HCT116 (cell line): ENCODE measurements at regions not wholly inside any gene's neighbourhood (a gene's known extent, or its start where the extent isn't known, plus 50 kb on each side); places are given as distances from the start of the nearest gene placed in this dataset.

Experiments
- ATAC-seq: fragments of 200-7000 bp; cut with Tn5 transposase; 2 replicates; pipeline ENCODE4 v1.9.1; 2020; ENCODE audit warnings: mild to moderate bottlenecking, moderate library complexity
- BruUV-seq: library from RNA; stranded (reverse); fragments of 400-500 nt; replicated peaks from 2 replicates; lab custom pipeline; 2021; lab: Mats Ljungman, UMichigan
- CTCF ChIA-PET: fragments of 300-600 bp; sonication (Branson Sonifier 250); formaldehyde crosslinking; loops from one replicate; lab custom pipeline; 2021; ENCODE audit warnings: antibody characterized with exemption; lab: Charles Lee
- POLR2A ChIA-PET: fragments of 300-600, 350-600 bp; sonication (Branson Sonifier 250); formaldehyde crosslinking; loops from one replicate; lab custom pipeline; 2021; ENCODE audit warnings: antibody characterized with exemption; lab: Charles Lee
- RAD21 ChIA-PET, 2 experiments: fragments of 300-600 bp; sonication (Branson Sonifier 250); formaldehyde crosslinking; loops; one replicate each; lab custom pipeline; 2023; ENCODE audit warnings: low total read pairs in 2 of 2; ENCODE audit not compliant: uncharacterized antibody in 2 of 2, unreplicated experiment in 2 of 2, low non-redundant PET in 1 of 2; lab: Charles Lee
- DNase-seq: peaks from one replicate; pipeline ENCODE4 v3.0.0-alpha.2; 2010; ENCODE audit warnings: low read depth, low spot score
- H2AFZ ChIP-seq: fragments of 200-600 bp; shearing (Covaris generic), sonication (generic); 2 replicates; pipeline ENCODE4 v1.6.1; 2017; ENCODE audit warnings: low read depth, mixed run types, mixed read lengths, antibody characterized with exemption, low read length; ENCODE audit not compliant: poor library complexity, severe bottlenecking
- H3K27ac ChIP-seq: 2 replicates; pipeline ENCODE4 v1.5.1; 2012; ENCODE audit warnings: low read depth, low read length
- H3K27me3 ChIP-seq: fragments of 200-600 bp; sonication (generic); 2 replicates; pipeline ENCODE4 v1.6.1; 2016; ENCODE audit warnings: mixed run types, low read length, mixed read lengths; ENCODE audit not compliant: insufficient read depth
- H3K36me3 ChIP-seq, 2 experiments: fragments of 200-500 bp in 1 of 2; fragments of 200-600 bp in 1 of 2; sonication (Bioruptor generic) in 1 of 2; sonication (generic) in 1 of 2; 2 replicates each; pipeline versions ENCODE4 v1.5.1 to v1.6.1; 2014 to 2016; ENCODE audit warnings: low read length in 2 of 2, inconsistent platforms in 1 of 2, mixed read lengths in 1 of 2, mixed run types in 1 of 2; ENCODE audit not compliant: insufficient read depth in 2 of 2, control insufficient read depth in 1 of 2
- H3K4me1 ChIP-seq, 2 experiments: fragments of 200-600 bp in 1 of 2; sonication (generic) in 1 of 2; 2 replicates each; pipeline versions ENCODE4 v1.5.1 to v1.6.1; 2012 to 2017; ENCODE audit warnings: low read length in 2 of 2, inconsistent platforms in 1 of 2, mild to moderate bottlenecking in 1 of 2, mixed read lengths in 1 of 2, mixed run types in 1 of 2, moderate library complexity in 1 of 2; ENCODE audit not compliant: insufficient read depth in 2 of 2, control insufficient read depth in 1 of 2
- H3K4me2 ChIP-seq: fragments of 200-600 bp; sonication (generic); 2 replicates; pipeline ENCODE4 v1.6.1; 2017; ENCODE audit warnings: mixed run types, low read length, mixed read lengths
- H3K4me3 ChIP-seq, 2 experiments: fragments of 200-600 bp in 1 of 2; sonication (generic) in 1 of 2; replicated peaks in 1 of 2; 2 replicates each; pipeline ENCODE4 v1.5.1; 2011 to 2016; ENCODE audit warnings: low read length in 2 of 2, control low read depth in 1 of 2, low read depth in 1 of 2, mild to moderate bottlenecking in 1 of 2, mixed read lengths in 1 of 2, mixed run types in 1 of 2
- H3K79me2 ChIP-seq: fragments of 200-600 bp; sonication (generic); 2 replicates; pipeline ENCODE4 v1.6.1; 2017; ENCODE audit warnings: mild to moderate bottlenecking, mixed run types, low read length, moderate library complexity, mixed read lengths; ENCODE audit not compliant: insufficient read depth
- H3K9ac ChIP-seq: fragments of 200-600 bp; sonication (generic); 2 replicates; pipeline ENCODE4 v1.6.1; 2016; ENCODE audit warnings: low read length, mixed read lengths
- H3K9me2 ChIP-seq: fragments of 200-600 bp; sonication (generic), shearing (Covaris generic); 2 replicates; pipeline ENCODE4 v1.6.1; 2017; ENCODE audit warnings: mixed run types, mild to moderate bottlenecking, moderate library complexity; ENCODE audit not compliant: insufficient read depth
- H3K9me3 ChIP-seq, 2 experiments: fragments of 200-500 bp in 1 of 2; fragments of 200-600 bp in 1 of 2; sonication (Bioruptor generic) in 1 of 2; sonication (generic) in 1 of 2; 2 replicates each; pipeline ENCODE4 v1.6.1; 2014 to 2017; ENCODE audit warnings: low read length in 2 of 2, mixed read lengths in 2 of 2, inconsistent platforms in 1 of 2, low read depth in 1 of 2, mild to moderate bottlenecking in 1 of 2, mixed run types in 1 of 2, moderate library complexity in 1 of 2; ENCODE audit not compliant: control insufficient read depth in 1 of 2, insufficient read depth in 1 of 2
- H4K20me1 ChIP-seq: fragments of 200-600 bp; sonication (generic), shearing (Covaris generic); 2 replicates; pipeline ENCODE4 v1.6.1; 2017; ENCODE audit warnings: mixed run types, mild to moderate bottlenecking, moderate library complexity; ENCODE audit not compliant: insufficient read depth
- CBX3 ChIP-seq: IDR thresholded peaks from 2 replicates; pipeline ENCODE4 v1.6.1; 2012; ENCODE audit warnings: low read depth
- CEBPB ChIP-seq: IDR thresholded peaks from 2 replicates; pipeline ENCODE4 v1.6.1; 2012; ENCODE audit warnings: low read depth
- CTCF ChIP-seq, 3 experiments: fragments of 200-600 bp in 1 of 3; sonication (generic) in 1 of 3; IDR thresholded peaks in 2 of 3; conservative IDR thresholded peaks in 1 of 3; 2 replicates each; pipeline ENCODE4 v1.5.1; 2012 to 2017; ENCODE audit warnings: low read depth in 2 of 3, low read length in 2 of 3, antibody characterized with exemption in 1 of 3, borderline replicate concordance in 1 of 3, control low read depth in 1 of 3, mild to moderate bottlenecking in 1 of 3, mixed read lengths in 1 of 3, mixed run types in 1 of 3, moderate library complexity in 1 of 3; ENCODE audit not compliant: insufficient read depth in 1 of 3
- EZH2phosphoT487 ChIP-seq: fragments of 200-600 bp; IDR thresholded peaks from 2 replicates; pipeline ENCODE4 v1.6.1; 2018; ENCODE audit warnings: antibody characterized with exemption, borderline replicate concordance
- FOSL1 ChIP-seq: IDR thresholded peaks from 2 replicates; pipeline ENCODE4 v1.6.1; 2012; ENCODE audit warnings: low read depth
- MAX ChIP-seq: IDR thresholded peaks from 2 replicates; pipeline ENCODE4 v1.6.1; 2012
- POLR2A ChIP-seq: IDR thresholded peaks from 2 replicates; pipeline ENCODE4 v1.7.0; 2011; ENCODE audit warnings: borderline replicate concordance; ENCODE audit not compliant: insufficient read depth, insufficient read length; ENCODE audit errors: extremely low read depth
- POLR2AphosphoS5 ChIP-seq: IDR thresholded peaks from 2 replicates; pipeline ENCODE4 v1.6.1; 2011; ENCODE audit warnings: mild to moderate bottlenecking, low read depth, low read length, moderate library complexity
- RAD21 ChIP-seq: IDR thresholded peaks from 2 replicates; pipeline ENCODE4 v1.6.1; 2012; ENCODE audit warnings: low read depth, mild to moderate bottlenecking
- SIN3A ChIP-seq: IDR thresholded peaks from 2 replicates; pipeline ENCODE4 v1.6.1; 2012; ENCODE audit warnings: low read depth
- SP1 ChIP-seq: IDR thresholded peaks from 2 replicates; pipeline ENCODE4 v1.6.1; 2012; ENCODE audit warnings: low read depth
- TCF7L2 ChIP-seq: IDR thresholded peaks from 2 replicates; pipeline ENCODE4 v1.7.0; 2011; ENCODE audit warnings: borderline replicate concordance, inconsistent platforms; ENCODE audit not compliant: insufficient read depth, insufficient read length; ENCODE audit errors: extremely low read depth
- YY1 ChIP-seq: IDR thresholded peaks from 2 replicates; pipeline ENCODE4 v1.6.1; 2011; ENCODE audit warnings: low read length, low read depth, moderate library complexity, mild to moderate bottlenecking; ENCODE audit not compliant: insufficient replicate concordance; ENCODE audit errors: extremely low read depth
- ZBTB33 ChIP-seq: IDR thresholded peaks from 2 replicates; pipeline ENCODE4 v1.6.1; 2011; ENCODE audit warnings: mild to moderate bottlenecking, low read length, moderate library complexity; ENCODE audit not compliant: insufficient replicate concordance; ENCODE audit errors: extremely low read depth
- ZFX ChIP-seq: fragments of 450-650 bp; IDR thresholded peaks from 2 replicates; pipeline ENCODE4 v1.6.1; 2017
- ZNF274 ChIP-seq: fragments of 200-500 bp; sonication (Bioruptor generic); IDR thresholded peaks from 2 replicates; pipeline ENCODE4 v1.6.1; 2014; ENCODE audit warnings: mild to moderate bottlenecking, low read depth, low read length, inconsistent platforms
- intact Hi-C: fragments of 100-400 bp; cut with micrococcal nuclease; formaldehyde crosslinking; loops from 2 replicates; pipeline ENCODE4 v1.10.0; 2022

GRCh38 chr2:57209799-57210198 lies 836.8 kb upstream of the VRK2 start:
- no peak overlapping the region for H2AFZ ChIP-seq
- RAD21 ChIA-PET, result no interaction called here
- intact Hi-C loops, result no loop called here

More at GRCh38 chr2:57209799-57210198, 836.8 kb upstream of the VRK2 start:
- H3K9me3 ChIP-seq, result no peaks in the 10 kb centered on the region
- no peak for ATAC-seq
- DNase-seq, result no peak
- no peak overlapping the region for H3K4me2 ChIP-seq
- H3K27me3 ChIP-seq, result no peaks in the 10 kb centered on the region
- no peaks in the 10 kb centered on the region for H3K9me2 ChIP-seq
- no peaks in the 10 kb centered on the region for H3K79me2 ChIP-seq
- no peaks in the 10 kb centered on the region for H3K4me1 ChIP-seq
- POLR2A ChIA-PET, result no interaction called here
- H4K20me1 ChIP-seq, result no peaks in the 10 kb centered on the region
- TF ChIP-seq CEBPB (no peak), CTCF (IDR thresholded peaks at IDR 0.05 in 2 of 3, conservative IDR thresholded peaks at IDR 0.05 in 1 of 3; ENCODE audit: borderline replicate concordance in 1 of 3, insufficient read depth in 1 of 3, low read depth in 2 of 3, low read length in 2 of 3) (no peak), CBX3 (no peak), TCF7L2 (no peak), EZH2phosphoT487 (no peak), ZNF274 (no peak), YY1 (no peak), ZBTB33 (no peak), ZFX (no peak), RAD21 (no peak), POLR2A (no peak), SIN3A (no peak), SP1 (no peak), MAX (no peak), FOSL1 (no peak), POLR2AphosphoS5 (no peak)
- CTCF ChIA-PET, result no interaction called here
- BruUV-seq, result no TSS peak
- no peak overlapping the region for H3K9ac ChIP-seq
- H3K36me3 ChIP-seq, result no peaks in the 10 kb centered on the region
- H3K27ac ChIP-seq, result no peak overlapping the region
- no peak overlapping the region for H3K4me3 ChIP-seq
